Stimulated activated CD8-positive, alpha-beta memory T cell treated with anti-CD3 and anti-CD28 coated beads, Interleukin-15, amount 100 ng/mL, for 48 hours (primary cell): ENCODE measurements at regions not wholly inside any gene's neighbourhood (a gene's known extent, or its start where the extent isn't known, plus 50 kb on each side); places are given as distances from the start of the nearest gene placed in this dataset.

ENCODE experiments used
- DNase-seq, 2 donors: peaks; one replicate each; pipeline ENCODE4 v3.0.0-alpha.2; 2020; ENCODE audit warnings: low read depth in 2 of 2

- DNase-seq, result no peak
Observed at GRCh38 chr5:118778941-118779340, 209.4 kb downstream of the DTWD2 start.

GRCh38 chr5:118777189-118777736 is 211.1 kb downstream of the DTWD2 start:
- no peak for DNase-seq

- DNase-seq, result no peak
Observed at GRCh38 chr5:118776755-118777154, 211.6 kb downstream of the DTWD2 start.

- no peak for DNase-seq
Observed at GRCh38 chr5:118775790-118776499, 212.4 kb downstream of the DTWD2 start.

- no peak for DNase-seq
Observed at GRCh38 chr5:118768607-118769175, 219.7 kb downstream of the DTWD2 start.

- DNase-seq, result no peak
Observed at GRCh38 chr5:118762291-118762690, 226.1 kb downstream of the DTWD2 start.

GRCh38 chr5:118761814-118762213 is 226.5 kb downstream of the DTWD2 start:
- no peak for DNase-seq

- no peak for DNase-seq
Observed at GRCh38 chr5:118752969-118753368, 235.4 kb downstream of the DTWD2 start.

- no peak for DNase-seq
Observed at GRCh38 chr5:118736396-118736795, 252.0 kb downstream of the DTWD2 start.

- DNase-seq, result no peak
Observed at GRCh38 chr5:118733394-118733793, 255.0 kb downstream of the DTWD2 start.

- no peak for DNase-seq
Observed at GRCh38 chr5:118728191-118728590, 260.2 kb downstream of the DTWD2 start.

- DNase-seq, result no peak
Observed at GRCh38 chr5:118726891-118727290, 261.5 kb downstream of the DTWD2 start.

- no peak for DNase-seq
Observed at GRCh38 chr5:118723021-118723338, 265.4 kb downstream of the DTWD2 start.

- DNase-seq, result no peak
Observed at GRCh38 chr5:118722122-118723020, 266.0 kb downstream of the DTWD2 start.

- DNase-seq, result no peak
Observed at GRCh38 chr5:118711727-118712126, 276.6 kb downstream of the DTWD2 start.

GRCh38 chr5:118705959-118706667 is 282.2 kb downstream of the DTWD2 start:
- DNase-seq, result no peak

GRCh38 chr5:118703241-118703640 is 285.1 kb downstream of the DTWD2 start:
- DNase-seq, result no peak

- no peak for DNase-seq
Observed at GRCh38 chr5:118701791-118702190, 286.6 kb downstream of the DTWD2 start.

- DNase-seq, result no peak
Observed at GRCh38 chr5:118700510-118700909, 287.8 kb downstream of the DTWD2 start.

- no peak for DNase-seq
Observed at GRCh38 chr5:118698774-118699173, 289.6 kb downstream of the DTWD2 start.

- DNase-seq, result no peak
Observed at GRCh38 chr5:118696076-118696475, 292.3 kb downstream of the DTWD2 start.

- no peak for DNase-seq
Observed at GRCh38 chr5:118692811-118693342, 295.5 kb downstream of the DTWD2 start.
